GM23338 (cell line): ENCODE measurements at regions not wholly inside any gene's neighbourhood (a gene's known extent, or its start where the extent isn't known, plus 50 kb on each side); places are given as distances from the start of the nearest gene placed in this dataset.

Source experiments
- ATAC-seq: fragments of 200-7000 bp; cut with Tn5 transposase; 3 replicates; pipeline ENCODE4 v1.9.1; 2020
- DNase-seq: peaks from one replicate; pipeline ENCODE4 v3.0.0-alpha.2; 2015; ENCODE audit warnings: low spot score
- H2AFZ ChIP-seq: fragments of 200-600 bp; sonication (generic); 2 replicates; pipeline ENCODE4 v1.8.0; 2016; ENCODE audit warnings: antibody characterized with exemption, mild to moderate bottlenecking, moderate library complexity
- H3F3A ChIP-seq: fragments of 200-600 bp; sonication (generic); replicated peaks from 2 replicates; pipeline ENCODE4 v1.8.0; 2017; ENCODE audit warnings: antibody characterized with exemption, mixed run types, low read depth
- H3K27ac ChIP-seq: fragments of 200-600 bp; sonication (generic); 2 replicates; pipeline ENCODE4 v1.6.1; 2016; ENCODE audit warnings: low read depth
- H3K27me3 ChIP-seq: fragments of 200-600 bp; sonication (generic); 2 replicates; pipeline ENCODE4 v1.8.0; 2016; ENCODE audit warnings: mild to moderate bottlenecking, mixed run types, moderate library complexity; ENCODE audit not compliant: insufficient read depth
- H3K36me3 ChIP-seq: fragments of 200-600 bp; sonication (generic); 2 replicates; pipeline ENCODE4 v1.8.0; 2016; ENCODE audit warnings: mild to moderate bottlenecking; ENCODE audit not compliant: insufficient read depth
- H3K4me1 ChIP-seq: fragments of 200-600 bp; sonication (generic); 2 replicates; pipeline ENCODE4 v1.8.0; 2016; ENCODE audit warnings: mild to moderate bottlenecking, moderate library complexity; ENCODE audit not compliant: insufficient read depth
- H3K4me2 ChIP-seq: fragments of 200-600 bp; sonication (generic); 2 replicates; pipeline ENCODE4 v1.7.1; 2017; ENCODE audit warnings: mixed run types
- H3K4me3 ChIP-seq: fragments of 200-600 bp; sonication (generic); 2 replicates; pipeline ENCODE4 v1.6.1; 2016; ENCODE audit warnings: mixed run types
- H3K79me2 ChIP-seq: fragments of 200-600 bp; sonication (generic); replicated peaks from 2 replicates; pipeline ENCODE4 v1.8.0; 2017; ENCODE audit warnings: mild to moderate bottlenecking; ENCODE audit not compliant: insufficient read depth
- H3K9me2 ChIP-seq: fragments of 200-600 bp; sonication (generic); 2 replicates; pipeline ENCODE4 v1.8.0; 2017; ENCODE audit not compliant: insufficient read depth
- H4K20me1 ChIP-seq: fragments of 200-600 bp; sonication (generic); replicated peaks from 2 replicates; pipeline ENCODE4 v1.8.0; 2017; ENCODE audit warnings: mild to moderate bottlenecking; ENCODE audit not compliant: insufficient read depth
- H3K27ac Mint-ChIP-seq: 2 replicates; pipeline ENCODE4 v1.8.0; 2020; ENCODE audit warnings: inconsistent platforms, mild to moderate bottlenecking, moderate library complexity, mixed read lengths
- H3K27me3 Mint-ChIP-seq: 3 replicates; pipeline ENCODE4 v1.8.0; 2022; ENCODE audit warnings: low read depth, mild to moderate bottlenecking, moderate library complexity, mixed read lengths, inconsistent platforms; ENCODE audit not compliant: insufficient read depth, poor library complexity
- H3K36me3 Mint-ChIP-seq: 3 replicates; pipeline ENCODE4 v1.8.0; 2021; ENCODE audit warnings: low read depth, mild to moderate bottlenecking, inconsistent platforms, moderate library complexity, mixed read lengths
- H3K4me1 Mint-ChIP-seq: 3 replicates; pipeline ENCODE4 v1.8.0; 2020; ENCODE audit warnings: mild to moderate bottlenecking, inconsistent platforms, mixed read lengths
- H3K4me3 Mint-ChIP-seq: 3 replicates; pipeline ENCODE4 v1.8.0; 2021; ENCODE audit warnings: moderate library complexity, mild to moderate bottlenecking, inconsistent platforms, mixed read lengths
- H3K9me3 Mint-ChIP-seq: 3 replicates; pipeline ENCODE4 v1.8.0; 2020; ENCODE audit warnings: moderate library complexity, mild to moderate bottlenecking, inconsistent platforms, mixed read lengths
- CREB1 ChIP-seq: fragments of 250-450 bp; sonication (Bioruptor Pico); IDR thresholded peaks from 2 replicates; pipeline ENCODE4 v1.5.0; 2020; ENCODE audit warnings: low read depth, mild to moderate bottlenecking, moderate library complexity
- ETS1 ChIP-seq: IDR thresholded peaks from 2 replicates; pipeline ENCODE4 v1.6.1; 2016; ENCODE audit warnings: antibody characterized with exemption
- EZH2 ChIP-seq: fragments of 200-600 bp; sonication (generic); IDR thresholded peaks from one replicate; pipeline ENCODE4 v1.8.0; 2017; ENCODE audit warnings: antibody characterized with exemption, mild to moderate bottlenecking, low read depth; ENCODE audit not compliant: unreplicated experiment
- JUNB ChIP-seq: IDR thresholded peaks from one replicate; pipeline ENCODE4 v1.6.1; 2016; ENCODE audit warnings: antibody characterized with exemption; ENCODE audit not compliant: unreplicated experiment
- POLR2AphosphoS5 ChIP-seq: IDR thresholded peaks from 2 replicates; pipeline ENCODE4 v1.6.1; 2016; ENCODE audit warnings: antibody characterized with exemption, low read depth
- REST ChIP-seq: IDR thresholded peaks from one replicate; pipeline ENCODE4 v1.6.1; 2018; ENCODE audit warnings: antibody characterized with exemption; ENCODE audit not compliant: unreplicated experiment
- STAT1 ChIP-seq: IDR thresholded peaks from one replicate; pipeline ENCODE4 v1.6.1; 2016; ENCODE audit warnings: antibody characterized with exemption; ENCODE audit not compliant: unreplicated experiment
- ZNF114 ChIP-seq: fragments of 250-450 bp; sonication (Bioruptor Pico); IDR thresholded peaks from 2 replicates; pipeline ENCODE4 v1.5.0; 2020; ENCODE audit warnings: mild to moderate bottlenecking, moderate library complexity
- ZNF331 ChIP-seq: fragments of 250-450 bp; sonication (Bioruptor Pico); IDR thresholded peaks from 2 replicates; pipeline ENCODE4 v1.5.0; 2020; ENCODE audit warnings: low read depth, mild to moderate bottlenecking, moderate library complexity
- ZNF462 ChIP-seq: fragments of 250-450 bp; sonication (Bioruptor Pico); IDR thresholded peaks from 2 replicates; pipeline ENCODE4 v1.5.0; 2020; ENCODE audit warnings: mild to moderate bottlenecking, moderate library complexity

GRCh38 chr20:56976336-56976735, 290.1 kb downstream of the BMP7 start:
- Histone ChIP-seq H3K4me1 (peaks cover 37% of the 10 kb centered on the region), H3K4me3 (no peak overlapping the region), H4K20me1 (no peaks in the 10 kb centered on the region), H3K27ac (no peak overlapping the region), H3K27me3 (0 out of 2 replicates have a peak, but pooled peaks cover 5% of the 10 kb centered on the region), H3F3A (no peaks in the 10 kb centered on the region), H3K36me3 (no peaks in the 10 kb centered on the region), H3K79me2 (no peaks in the 10 kb centered on the region), H3K4me2 (no peak overlapping the region), H3K9me2 (no peaks in the 10 kb centered on the region), H2AFZ (no peak overlapping the region)
- Mint-ChIP-seq H3K4me3 (no peak overlapping the region; the same call in 2 of the 3 replicates), H3K27me3 (peaks cover 26% of the 10 kb centered on the region), H3K9me3 (no peaks in the 10 kb centered on the region), H3K36me3 (no peaks in the 10 kb centered on the region), H3K27ac (no peak overlapping the region), H3K4me1 (peaks cover 36% of the 10 kb centered on the region)
- no peak for TF ChIP-seq JUNB
- DNase-seq = no peak
- ATAC-seq = no peak

GRCh38 chr20:56978475-56978874, 288.0 kb downstream of the BMP7 start:
- peaks cover 17% of the 10 kb centered on the region for H3K4me1 Mint-ChIP-seq
- H3K9me3 Mint-ChIP-seq = no peaks in the 10 kb centered on the region
- Histone ChIP-seq H4K20me1 (no peaks in the 10 kb centered on the region), H3K79me2 (no peaks in the 10 kb centered on the region), H3K27me3 (0 out of 2 replicates have a peak, but pooled peaks cover 5% of the 10 kb centered on the region), H2AFZ (no peak overlapping the region), H3F3A (no peaks in the 10 kb centered on the region), H3K9me2 (no peaks in the 10 kb centered on the region), H3K36me3 (no peaks in the 10 kb centered on the region), H3K4me2 (no peak overlapping the region), H3K4me3 (no peak overlapping the region), H3K4me1 (peaks cover 17% of the 10 kb centered on the region), H3K27ac (no peak overlapping the region)
- no peak overlapping the region for H3K27ac Mint-ChIP-seq
- no peak overlapping the region for H3K4me3 Mint-ChIP-seq
- DNase-seq = no peak
- no peaks in the 10 kb centered on the region for H3K36me3 Mint-ChIP-seq
- peaks cover 16% of the 10 kb centered on the region for H3K27me3 Mint-ChIP-seq
- no peak for ATAC-seq
- TF ChIP-seq REST (no peak), ZNF462 (CRISPR knock-in tag) (no peak), ETS1 (no peak), STAT1 (no peak), CREB1 (CRISPR knock-in tag) (no peak), POLR2AphosphoS5 (no peak), ZNF331 (no peak), EZH2 (no peak), ZNF114 (CRISPR knock-in tag) (no peak)
